ENCODE measurements at regions not wholly inside any gene's neighbourhood (a gene's known extent, or its start where the extent isn't known, plus 50 kb on each side); places are given as distances from the start of the nearest gene placed in this dataset.

- TF ChIP-seq CTCF (IDR thresholded peaks at IDR 0.05): no peak
- no peak for DNase-seq
- Histone ChIP-seq H3K4me1 (no peaks in the 10 kb centered on the region), H3K27ac (no peak overlapping the region), H3K27me3 (no peaks in the 10 kb centered on the region), H3K36me3 (no peaks in the 10 kb centered on the region), H3K9me3 (peaks cover 0 to 10% (median 8%) of the 10 kb centered on the region in 3 donors), H3K4me3 (no peak overlapping the region)
- intact Hi-C loops (cut with DNase I; ENCODE audit: low total_unique reads): no loop called here
Observed at GRCh38 chrX:78543281-78543680, 115.8 kb downstream of the RTL3 start.

- no peak for DNase-seq
Observed at GRCh38 chrX:78540171-78540570, 119.0 kb downstream of the RTL3 start.

GRCh38 chrX:78534221-78534620 is 124.9 kb downstream of the RTL3 start:
- Histone ChIP-seq H3K36me3 (no peaks in the 10 kb centered on the region), H3K9me3 (no peaks in the 10 kb centered on the region), H3K27ac (peak overlapping the region in 1 of 2 donors; percentile 44), H3K4me3 (no peak overlapping the region), H3K4me1 (peaks cover 0 to 34% (median 0%) of the 10 kb centered on the region in 4 donors), H3K27me3 (no peaks in the 10 kb centered on the region)
- no peak for TF ChIP-seq CTCF (IDR thresholded peaks at IDR 0.05)
- intact Hi-C loops (cut with DNase I; ENCODE audit: low total_unique reads): no loop called here
- DNase-seq: no peak

More at GRCh38 chrX:78540171-78540570, 119.0 kb downstream of the RTL3 start:
- H3K27me3 ChIP-seq: no peaks in the 10 kb centered on the region
- H3K4me3 ChIP-seq: no peak overlapping the region
- H3K9me3 ChIP-seq: peaks cover 0 to 10% (median 8%) of the 10 kb centered on the region in 3 donors
- no peaks in the 10 kb centered on the region for H3K36me3 ChIP-seq
- TF ChIP-seq CTCF (IDR thresholded peaks at IDR 0.05): no peak
- H3K27ac ChIP-seq: no peak overlapping the region
- H3K4me1 ChIP-seq: no peaks in the 10 kb centered on the region
- intact Hi-C loops (cut with DNase I; ENCODE audit: low total_unique reads): no loop called here

GRCh38 chrX:78532363-78532762 is 126.8 kb downstream of the RTL3 start:
- H3K27ac ChIP-seq: peak overlapping the region in 1 of 2 donors; percentile 37
- H3K4me1 ChIP-seq: peaks cover 0 to 34% (median 0%) of the 10 kb centered on the region in 4 donors
- H3K27me3 ChIP-seq: no peaks in the 10 kb centered on the region
- TF ChIP-seq CTCF (IDR thresholded peaks at IDR 0.05): no peak
- H3K36me3 ChIP-seq: no peaks in the 10 kb centered on the region
- H3K4me3 ChIP-seq: no peak overlapping the region
- H3K9me3 ChIP-seq: no peaks in the 10 kb centered on the region
- intact Hi-C loops (cut with DNase I; ENCODE audit: low total_unique reads): no loop called here
- DNase-seq: no peak

GRCh38 chrX:78527818-78528217 is 131.3 kb downstream of the RTL3 start:
- DNase-seq: no peak

More at GRCh38 chrX:78527818-78528217, 131.3 kb downstream of the RTL3 start:
- intact Hi-C loops (cut with DNase I; ENCODE audit: low total_unique reads): no loop called here
- no peak for TF ChIP-seq CTCF (IDR thresholded peaks at IDR 0.05)
- Histone ChIP-seq H3K36me3 (no peaks in the 10 kb centered on the region), H3K4me3 (no peak overlapping the region), H3K27ac (no peak overlapping the region), H3K9me3 (no peaks in the 10 kb centered on the region), H3K27me3 (no peaks in the 10 kb centered on the region), H3K4me1 (peaks cover 0 to 13% (median 0%) of the 10 kb centered on the region in 4 donors)
